ENCODE measurements at regions not wholly inside any gene's neighbourhood (a gene's known extent, or its start where the extent isn't known, plus 50 kb on each side); places are given as distances from the start of the nearest gene placed in this dataset.

GRCh38 chr16:9401173-9401572, 309.7 kb downstream of the HAPSTR1 start:
- Histone ChIP-seq H3K4me1 (ENCODE audit: control insufficient read depth, insufficient read depth, low read length) (no peaks in the 10 kb centered on the region), H3K27ac (ENCODE audit: insufficient read depth, low read depth, low read length, poor library complexity, severe bottlenecking) (no peak overlapping the region), H3K36me3 (ENCODE audit: control insufficient read depth, insufficient read depth, low read length) (no peaks in the 10 kb centered on the region), H3K27me3 (ENCODE audit: control insufficient read depth, insufficient read depth, low read length, poor library complexity, severe bottlenecking) (no peaks in the 10 kb centered on the region), H3K4me3 (ENCODE audit: insufficient read depth, low read depth, low read length) (no peak overlapping the region), H3K9me3 (ENCODE audit: control insufficient read depth, low read length) (no peaks in the 10 kb centered on the region)

- no peaks in the 10 kb centered on the region for H3K27me3 ChIP-seq (ENCODE audit: control insufficient read depth, insufficient read depth, low read length, poor library complexity, severe bottlenecking)
- H3K4me1 ChIP-seq (ENCODE audit: control insufficient read depth, insufficient read depth, low read length): no peaks in the 10 kb centered on the region
- 87 to 90% methylated on average over 5 of the region's 5 CpGs for WGBS, 2 experiments
- H3K27ac ChIP-seq (ENCODE audit: insufficient read depth, low read depth, low read length, poor library complexity, severe bottlenecking): no peak overlapping the region
- no peak overlapping the region for H3K4me3 ChIP-seq (ENCODE audit: insufficient read depth, low read depth, low read length)
- no peaks in the 10 kb centered on the region for H3K9me3 ChIP-seq (ENCODE audit: control insufficient read depth, low read length)
- no peaks in the 10 kb centered on the region for H3K36me3 ChIP-seq (ENCODE audit: control insufficient read depth, insufficient read depth, low read length)
These were observed 310.9 kb downstream of the HAPSTR1 start for GRCh38 chr16:9402293-9402860.

GRCh38 chr16:9404811-9405210, 313.4 kb downstream of the HAPSTR1 start:
- no peaks in the 10 kb centered on the region for H3K27me3 ChIP-seq (ENCODE audit: control insufficient read depth, insufficient read depth, low read length, poor library complexity, severe bottlenecking)
- no peak overlapping the region for H3K27ac ChIP-seq (ENCODE audit: insufficient read depth, low read depth, low read length, poor library complexity, severe bottlenecking)
- H3K4me1 ChIP-seq (ENCODE audit: control insufficient read depth, insufficient read depth, low read length): peaks cover 3% of the 10 kb centered on the region
- 92% methylated on average over 6 of the region's 6 CpGs for WGBS, 2 experiments
- H3K4me3 ChIP-seq (ENCODE audit: insufficient read depth, low read depth, low read length): no peak overlapping the region
- no peaks in the 10 kb centered on the region for H3K9me3 ChIP-seq (ENCODE audit: control insufficient read depth, low read length)
- no peaks in the 10 kb centered on the region for H3K36me3 ChIP-seq (ENCODE audit: control insufficient read depth, insufficient read depth, low read length)

- H3K9me3 ChIP-seq (ENCODE audit: control insufficient read depth, low read length): no peaks in the 10 kb centered on the region
- H3K36me3 ChIP-seq (ENCODE audit: control insufficient read depth, insufficient read depth, low read length): no peaks in the 10 kb centered on the region
- no peaks in the 10 kb centered on the region for H3K27me3 ChIP-seq (ENCODE audit: control insufficient read depth, insufficient read depth, low read length, poor library complexity, severe bottlenecking)
- WGBS, 2 experiments: 78 to 93% methylated on average over 2 to 4 of the region's 4 CpGs
- no peak overlapping the region for H3K27ac ChIP-seq (ENCODE audit: insufficient read depth, low read depth, low read length, poor library complexity, severe bottlenecking)
- H3K4me3 ChIP-seq (ENCODE audit: insufficient read depth, low read depth, low read length): no peak overlapping the region
- peaks cover 3% of the 10 kb centered on the region for H3K4me1 ChIP-seq (ENCODE audit: control insufficient read depth, insufficient read depth, low read length)
These were observed 314.7 kb downstream of the HAPSTR1 start for GRCh38 chr16:9406038-9406712.

GRCh38 chr16:9407206-9407758, 315.8 kb downstream of the HAPSTR1 start:
- Histone ChIP-seq H3K4me1 (ENCODE audit: control insufficient read depth, insufficient read depth, low read length) (peaks cover 3% of the 10 kb centered on the region), H3K27me3 (ENCODE audit: control insufficient read depth, insufficient read depth, low read length, poor library complexity, severe bottlenecking) (no peaks in the 10 kb centered on the region), H3K27ac (ENCODE audit: insufficient read depth, low read depth, low read length, poor library complexity, severe bottlenecking) (no peak overlapping the region), H3K36me3 (ENCODE audit: control insufficient read depth, insufficient read depth, low read length) (no peaks in the 10 kb centered on the region), H3K9me3 (ENCODE audit: control insufficient read depth, low read length) (no peaks in the 10 kb centered on the region), H3K4me3 (ENCODE audit: insufficient read depth, low read depth, low read length) (no peak overlapping the region)
- WGBS, 2 experiments: 82 to 84% methylated on average over 6 of the region's 6 CpGs

GRCh38 chr16:9408297-9408878, 316.9 kb downstream of the HAPSTR1 start:
- no peaks in the 10 kb centered on the region for H3K27me3 ChIP-seq (ENCODE audit: control insufficient read depth, insufficient read depth, low read length, poor library complexity, severe bottlenecking)
- H3K36me3 ChIP-seq (ENCODE audit: control insufficient read depth, insufficient read depth, low read length): no peaks in the 10 kb centered on the region
- WGBS, 2 experiments: 62 to 64% methylated on average over 9 of the region's 9 CpGs
- H3K27ac ChIP-seq (ENCODE audit: insufficient read depth, low read depth, low read length, poor library complexity, severe bottlenecking): no peak overlapping the region
- no peak overlapping the region for H3K4me3 ChIP-seq (ENCODE audit: insufficient read depth, low read depth, low read length)
- H3K9me3 ChIP-seq (ENCODE audit: control insufficient read depth, low read length): no peaks in the 10 kb centered on the region
- peaks cover 3% of the 10 kb centered on the region for H3K4me1 ChIP-seq (ENCODE audit: control insufficient read depth, insufficient read depth, low read length)

GRCh38 chr16:9409560-9410493, 318.4 kb downstream of the HAPSTR1 start:
- Histone ChIP-seq H3K4me1 (ENCODE audit: control insufficient read depth, insufficient read depth, low read length) (peaks cover 3% of the 10 kb centered on the region), H3K4me3 (ENCODE audit: insufficient read depth, low read depth, low read length) (no peak overlapping the region), H3K9me3 (ENCODE audit: control insufficient read depth, low read length) (no peaks in the 10 kb centered on the region), H3K36me3 (ENCODE audit: control insufficient read depth, insufficient read depth, low read length) (no peaks in the 10 kb centered on the region), H3K27me3 (ENCODE audit: control insufficient read depth, insufficient read depth, low read length, poor library complexity, severe bottlenecking) (no peaks in the 10 kb centered on the region), H3K27ac (ENCODE audit: insufficient read depth, low read depth, low read length, poor library complexity, severe bottlenecking) (no peak overlapping the region)
- 93% methylated on average over 7 to 10 of the region's 10 CpGs for WGBS, 2 experiments

- Histone ChIP-seq H3K4me3 (ENCODE audit: insufficient read depth, low read depth, low read length) (no peak overlapping the region), H3K27me3 (ENCODE audit: control insufficient read depth, insufficient read depth, low read length, poor library complexity, severe bottlenecking) (no peaks in the 10 kb centered on the region), H3K9me3 (ENCODE audit: control insufficient read depth, low read length) (no peaks in the 10 kb centered on the region), H3K36me3 (ENCODE audit: control insufficient read depth, insufficient read depth, low read length) (no peaks in the 10 kb centered on the region), H3K4me1 (ENCODE audit: control insufficient read depth, insufficient read depth, low read length) (peaks cover 3% of the 10 kb centered on the region), H3K27ac (ENCODE audit: insufficient read depth, low read depth, low read length, poor library complexity, severe bottlenecking) (no peak overlapping the region)
- WGBS, 2 experiments: 92 to 93% methylated on average over 7 of the region's 7 CpGs
These were observed 320.0 kb downstream of the HAPSTR1 start for GRCh38 chr16:9411426-9411825.

- H3K36me3 ChIP-seq (ENCODE audit: control insufficient read depth, insufficient read depth, low read length): no peaks in the 10 kb centered on the region
- H3K4me3 ChIP-seq (ENCODE audit: insufficient read depth, low read depth, low read length): no peak overlapping the region
- no peak overlapping the region for H3K27ac ChIP-seq (ENCODE audit: insufficient read depth, low read depth, low read length, poor library complexity, severe bottlenecking)
- H3K27me3 ChIP-seq (ENCODE audit: control insufficient read depth, insufficient read depth, low read length, poor library complexity, severe bottlenecking): no peaks in the 10 kb centered on the region
- H3K4me1 ChIP-seq (ENCODE audit: control insufficient read depth, insufficient read depth, low read length): peaks cover 3% of the 10 kb centered on the region
- no peaks in the 10 kb centered on the region for H3K9me3 ChIP-seq (ENCODE audit: control insufficient read depth, low read length)
- WGBS, 2 experiments: 91 to 94% methylated on average over 8 of the region's 9 CpGs
These were observed 320.8 kb downstream of the HAPSTR1 start for GRCh38 chr16:9412031-9412914.

Measured in ectodermal cell (in vitro differentiated cells).